GM12801 (cell line): ENCODE measurements at regions not wholly inside any gene's neighbourhood (a gene's known extent, or its start where the extent isn't known, plus 50 kb on each side); places are given as distances from the start of the nearest gene placed in this dataset.

Experiments used
- TF ChIP-seq, protein P1 (sequence below): IDR thresholded peaks from one replicate; pipeline ENCODE4 v1.5.1; 2011; ENCODE audit warnings: control low read depth; ENCODE audit not compliant: insufficient read length; ENCODE audit errors: extremely low read depth

DNA sequence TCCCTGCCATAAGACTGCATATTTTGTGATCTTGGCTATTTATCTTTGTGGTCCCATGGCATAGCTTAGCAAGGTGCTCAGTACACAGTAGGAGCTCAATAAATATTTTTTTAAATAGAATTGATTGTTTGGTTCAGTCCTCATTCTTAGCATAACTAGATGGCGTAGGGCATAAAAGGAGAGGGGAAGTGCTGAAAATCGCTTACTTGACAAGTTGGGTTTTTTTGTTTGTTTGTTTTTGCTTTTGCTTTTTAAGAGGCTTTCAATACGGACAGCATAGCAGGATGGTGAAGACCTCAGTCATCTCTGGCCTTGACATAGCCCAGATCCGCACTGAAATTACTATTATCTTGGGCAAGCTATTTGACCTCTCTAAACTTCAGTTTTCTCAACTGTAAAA lies 86.6 kb upstream of the RANBP3L start:
- TF ChIP-seq, protein P1, sequence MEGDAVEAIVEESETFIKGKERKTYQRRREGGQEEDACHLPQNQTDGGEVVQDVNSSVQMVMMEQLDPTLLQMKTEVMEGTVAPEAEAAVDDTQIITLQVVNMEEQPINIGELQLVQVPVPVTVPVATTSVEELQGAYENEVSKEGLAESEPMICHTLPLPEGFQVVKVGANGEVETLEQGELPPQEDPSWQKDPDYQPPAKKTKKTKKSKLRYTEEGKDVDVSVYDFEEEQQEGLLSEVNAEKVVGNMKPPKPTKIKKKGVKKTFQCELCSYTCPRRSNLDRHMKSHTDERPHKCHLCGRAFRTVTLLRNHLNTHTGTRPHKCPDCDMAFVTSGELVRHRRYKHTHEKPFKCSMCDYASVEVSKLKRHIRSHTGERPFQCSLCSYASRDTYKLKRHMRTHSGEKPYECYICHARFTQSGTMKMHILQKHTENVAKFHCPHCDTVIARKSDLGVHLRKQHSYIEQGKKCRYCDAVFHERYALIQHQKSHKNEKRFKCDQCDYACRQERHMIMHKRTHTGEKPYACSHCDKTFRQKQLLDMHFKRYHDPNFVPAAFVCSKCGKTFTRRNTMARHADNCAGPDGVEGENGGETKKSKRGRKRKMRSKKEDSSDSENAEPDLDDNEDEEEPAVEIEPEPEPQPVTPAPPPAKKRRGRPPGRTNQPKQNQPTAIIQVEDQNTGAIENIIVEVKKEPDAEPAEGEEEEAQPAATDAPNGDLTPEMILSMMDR: no peak

DNA sequence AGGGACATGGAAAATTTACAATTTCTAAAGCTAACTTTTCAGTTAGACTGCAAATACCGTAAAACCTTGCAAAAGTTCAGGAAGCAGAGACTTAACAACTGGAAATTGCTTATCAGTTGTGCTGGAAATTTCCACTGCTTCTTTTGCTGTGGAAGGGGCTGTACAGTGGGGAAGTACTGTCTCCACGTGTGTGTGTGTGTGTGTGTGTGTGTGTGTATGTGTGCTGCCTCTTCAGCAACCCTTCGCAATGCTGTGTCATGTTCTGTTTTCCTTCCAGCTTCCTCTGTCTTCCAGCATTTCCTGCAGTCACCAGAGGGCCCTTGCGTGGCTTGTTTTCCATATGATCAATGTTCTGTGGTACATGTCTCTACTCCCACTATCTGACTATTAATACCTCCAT lies 87.5 kb upstream of the RANBP3L start:
- TF ChIP-seq, protein P1: no peak

DNA sequence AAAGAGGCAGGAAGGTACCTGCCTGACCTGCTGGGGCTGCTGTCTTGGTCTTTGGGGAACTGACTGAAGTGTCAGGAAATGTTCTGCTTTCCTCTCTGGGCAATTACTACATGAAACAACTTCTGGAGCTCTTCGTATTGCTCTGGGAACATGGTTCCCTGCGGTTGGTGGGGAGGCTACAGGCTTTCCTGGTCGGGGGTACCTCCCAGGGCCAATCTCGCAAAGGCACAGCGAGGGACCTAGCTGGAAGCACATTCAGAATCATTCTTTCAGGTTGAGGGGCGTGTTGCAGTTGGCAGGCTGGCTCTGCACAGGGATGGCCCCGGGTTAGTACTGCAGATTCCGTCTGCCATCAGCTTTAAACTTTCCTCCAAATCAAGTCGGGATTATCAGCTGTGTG lies 88.9 kb upstream of the RANBP3L start:
- TF ChIP-seq, protein P1: no peak

DNA sequence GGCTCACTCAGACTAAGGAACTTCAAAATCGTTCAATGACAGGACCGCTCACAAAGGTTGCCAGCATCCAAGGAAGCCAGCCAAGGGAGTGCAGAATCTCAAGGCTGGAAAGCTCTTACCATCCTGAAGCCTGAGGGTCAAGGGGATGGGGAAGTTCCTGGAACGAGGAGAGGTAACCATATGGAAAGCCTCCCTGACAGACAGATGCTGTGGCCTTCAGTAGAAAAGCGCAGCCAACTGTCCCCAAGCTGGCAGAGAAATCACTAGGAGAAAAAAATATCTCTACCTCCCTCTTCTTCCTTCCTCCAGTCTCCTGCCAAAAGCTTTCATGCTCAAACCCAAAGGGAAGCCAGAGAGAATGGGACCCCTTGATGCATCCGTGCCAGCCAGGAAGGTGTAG lies 90.5 kb upstream of the RANBP3L start:
- TF ChIP-seq, protein P1: no peak

DNA sequence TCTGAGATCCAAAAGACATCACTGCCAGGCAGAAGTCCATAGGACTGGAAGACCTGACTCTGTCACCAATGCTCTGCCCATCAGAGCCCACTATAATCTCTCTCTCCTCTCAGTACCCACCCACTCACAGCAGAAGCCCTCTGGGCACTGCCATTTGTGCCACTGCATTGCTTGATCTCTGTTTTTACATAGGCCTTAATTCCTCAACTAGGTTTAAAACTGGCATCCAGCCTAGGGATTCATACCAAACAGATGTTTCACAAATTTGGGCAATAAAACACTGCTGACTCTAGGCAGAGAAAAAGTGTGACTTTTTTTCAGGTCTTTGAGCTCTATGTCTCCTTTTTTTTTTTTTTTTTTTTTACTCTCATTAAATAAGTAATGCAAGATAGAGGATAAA lies 91.1 kb upstream of the RANBP3L start:
- TF ChIP-seq, protein P1: no peak

DNA sequence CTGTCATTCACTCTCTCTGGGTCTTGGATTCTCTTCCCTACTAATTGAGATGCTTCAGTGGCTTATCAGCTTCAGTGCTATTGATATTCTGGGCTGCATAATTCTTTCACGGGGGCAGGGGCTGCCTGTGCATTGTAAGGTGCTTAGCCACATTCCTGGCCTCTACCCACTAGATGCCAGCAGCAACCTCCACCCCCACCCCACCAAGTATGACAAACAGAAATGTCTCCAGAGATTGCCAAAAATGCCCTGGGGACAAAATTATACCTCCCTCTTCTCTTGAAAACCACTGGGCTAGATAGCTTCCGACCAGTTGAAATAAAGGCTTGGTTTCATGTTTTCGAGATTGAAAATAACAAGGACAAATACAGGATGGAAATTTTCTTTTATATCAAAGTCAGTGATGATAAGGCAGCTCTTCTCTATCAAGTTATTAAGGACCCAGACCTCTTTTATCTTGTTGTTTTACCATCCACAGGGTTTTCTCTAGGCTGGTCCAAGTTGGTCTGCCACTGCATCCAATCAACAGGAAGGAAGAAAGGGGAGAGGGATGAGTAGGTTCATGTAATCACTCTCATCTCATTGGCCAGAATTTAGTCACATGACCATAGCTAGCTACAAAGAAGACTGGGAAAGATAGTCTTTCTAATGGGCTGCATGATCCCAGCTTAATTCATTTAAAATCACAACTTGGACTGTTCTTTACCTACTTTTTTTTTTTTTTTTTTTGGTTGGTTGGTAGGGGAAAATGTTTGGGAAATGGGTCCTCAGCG lies 92.1 kb upstream of the RANBP3L start:
- TF ChIP-seq, protein P1: no peak

DNA sequence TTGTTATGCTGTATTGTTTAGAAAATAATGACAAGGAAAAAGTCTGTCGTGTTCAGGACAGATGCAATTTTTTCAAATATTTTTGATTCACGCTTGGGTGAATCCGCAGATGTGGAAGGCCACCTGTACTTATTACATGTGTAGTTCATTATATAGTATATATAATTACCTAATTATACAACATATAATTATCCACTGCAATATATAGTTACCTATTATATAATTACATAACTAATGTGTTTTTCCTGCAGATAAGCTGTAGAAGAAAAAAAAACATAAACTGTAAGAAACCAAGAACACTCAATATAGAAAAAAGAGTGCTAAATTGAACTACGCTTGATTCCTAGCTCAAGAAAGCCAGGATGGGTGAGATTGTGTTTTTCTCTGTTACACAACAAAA lies 93.6 kb upstream of the RANBP3L start:
- TF ChIP-seq, protein P1: no peak

DNA sequence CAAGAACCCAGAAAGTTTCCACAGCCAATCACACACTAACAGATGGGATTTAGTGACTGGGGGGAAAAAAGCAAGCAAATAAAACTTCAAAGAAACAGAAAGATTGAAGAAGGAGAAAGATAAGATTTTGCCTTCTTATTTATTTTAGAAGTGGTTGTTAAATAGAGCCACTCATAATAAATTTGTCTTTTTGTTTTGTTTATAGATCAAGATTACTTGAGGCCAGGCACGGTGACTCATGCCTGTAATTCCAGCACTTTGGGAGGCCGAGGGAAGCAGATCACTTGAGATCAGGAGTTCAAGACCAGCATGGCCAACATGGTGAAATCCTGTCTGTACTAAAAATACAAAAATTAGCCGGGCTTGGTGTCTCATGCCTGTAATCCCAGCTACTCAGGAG lies 94.9 kb upstream of the RANBP3L start:
- TF ChIP-seq, protein P1: no peak
